Renal pelvis (tissue), 1 donor: ENCODE measurements at regions not wholly inside any gene's neighbourhood (a gene's known extent, or its start where the extent isn't known, plus 50 kb on each side); places are given as distances from the start of the nearest gene placed in this dataset.

Experiments
- DNase-seq: peaks from one replicate; pipeline ENCODE4 v3.0.0-alpha.2; 2013

DNA sequence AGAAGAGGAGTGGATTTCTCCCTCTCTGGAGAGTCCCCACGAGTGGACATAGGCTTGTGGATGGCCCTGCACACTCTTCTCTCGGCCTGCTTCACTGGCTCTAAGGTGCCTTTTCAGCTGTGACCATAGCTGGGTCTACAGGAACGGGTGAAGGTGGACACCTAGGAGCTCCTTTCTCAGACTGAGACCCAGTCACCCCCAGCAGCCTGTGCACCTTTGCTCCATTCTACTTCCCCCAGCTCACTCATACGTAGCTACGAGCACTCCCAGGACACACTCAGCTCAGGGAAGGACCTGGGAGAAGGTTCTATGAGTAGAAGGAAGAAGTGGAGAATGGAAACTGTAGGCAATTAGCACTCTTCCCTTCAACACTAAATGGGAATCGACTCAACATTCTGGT is 272.0 kb upstream of the KLF6 start:
- no peak for DNase-seq

DNA sequence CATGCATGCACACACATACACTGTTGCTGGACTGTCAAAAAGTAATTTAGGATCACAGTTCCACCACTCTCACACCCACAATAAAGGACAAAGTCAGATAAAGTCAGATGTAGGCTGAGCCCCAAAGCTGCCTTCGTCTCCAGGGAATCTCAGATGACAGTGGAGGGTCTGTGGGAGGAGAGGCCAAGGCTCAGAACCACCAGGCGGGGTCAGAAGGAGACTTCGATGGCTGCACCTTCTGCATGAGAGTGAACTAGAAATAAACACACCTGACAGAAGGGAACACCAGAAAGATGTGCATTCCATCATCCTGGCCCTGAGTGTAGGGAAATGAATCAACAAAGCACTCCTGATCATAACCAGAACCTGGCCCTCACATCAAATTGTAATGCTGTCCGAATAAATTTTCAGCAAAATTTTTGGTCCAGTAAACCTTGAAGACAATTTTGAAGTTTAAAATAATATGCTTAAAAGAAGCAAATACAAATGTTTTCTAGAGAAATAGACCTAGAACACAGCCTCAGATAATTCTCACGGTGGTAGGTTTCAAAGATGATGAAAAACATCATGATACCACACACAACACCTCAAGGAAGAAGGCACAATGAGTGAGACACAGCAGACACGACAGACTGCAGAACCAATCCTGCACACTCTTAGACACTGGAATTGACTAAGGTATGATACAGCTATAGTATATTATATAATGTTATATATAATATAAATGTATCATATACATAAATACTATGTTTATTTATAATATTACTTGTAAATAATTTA is 269.8 kb upstream of the KLF6 start:
- DNase-seq = no peak

GRCh38 chr10:4053940-4054339 is 268.9 kb upstream of the KLF6 start:
- DNase-seq = no peak

GRCh38 chr10:4051641-4052151 is 266.7 kb upstream of the KLF6 start:
- no peak for DNase-seq

DNA sequence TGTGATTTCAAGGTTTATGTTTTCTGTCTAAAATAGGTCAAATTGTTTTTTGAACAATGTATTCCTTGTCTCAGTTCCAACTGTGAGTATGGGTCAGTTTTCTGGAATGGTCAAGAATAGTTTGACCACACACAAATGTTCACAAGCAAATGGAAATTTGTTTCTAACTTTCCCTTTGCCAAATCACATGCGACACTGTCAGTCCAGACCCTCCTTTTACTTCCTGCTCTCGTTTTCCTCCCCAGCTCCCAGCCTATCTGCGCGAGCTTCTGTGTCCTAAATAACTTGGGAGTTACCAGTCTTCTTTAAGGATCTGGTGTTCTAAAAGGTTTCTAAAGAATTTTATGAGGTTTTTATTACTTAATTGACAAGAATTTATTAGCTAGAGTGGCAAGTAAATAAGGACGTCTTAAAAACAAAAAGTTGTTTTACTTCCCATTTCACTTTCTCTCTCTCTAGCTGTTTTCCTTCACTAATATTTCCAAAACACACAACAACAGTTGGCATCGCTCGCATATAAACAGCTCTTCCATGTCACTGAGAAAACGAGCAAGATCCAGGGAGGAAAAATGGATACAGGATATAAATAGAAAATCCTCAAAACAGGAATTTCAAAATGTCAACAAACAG is 266.1 kb upstream of the KLF6 start:
- peak; percentile 79 for DNase-seq

DNA sequence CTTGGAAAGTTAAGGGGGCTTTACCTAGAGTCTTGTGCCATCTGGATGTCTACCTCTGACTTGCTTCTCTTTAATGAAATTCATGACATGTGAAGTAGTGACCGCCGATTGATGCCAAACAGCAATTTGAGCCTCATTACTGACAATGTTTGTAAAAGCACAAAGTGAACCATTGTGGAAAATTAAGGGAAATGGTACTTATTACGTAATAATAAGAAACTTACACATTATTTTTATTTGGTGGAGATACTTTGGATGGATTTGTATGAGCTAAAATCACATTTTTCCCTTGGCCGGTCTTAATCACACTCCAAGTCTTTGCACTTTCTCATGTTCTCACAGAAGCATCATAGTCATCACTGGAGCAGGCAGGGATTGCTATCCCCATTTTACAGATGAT is 265.1 kb upstream of the KLF6 start:
- no peak for DNase-seq

- DNase-seq = no peak
These were observed 264.3 kb upstream of the KLF6 start for GRCh38 chr10:4049348-4049747.

GRCh38 chr10:4048236-4048864 is 263.3 kb upstream of the KLF6 start:
- DNase-seq = no peak

- DNase-seq = no peak
These were observed 261.8 kb upstream of the KLF6 start for GRCh38 chr10:4046712-4047354.

DNA sequence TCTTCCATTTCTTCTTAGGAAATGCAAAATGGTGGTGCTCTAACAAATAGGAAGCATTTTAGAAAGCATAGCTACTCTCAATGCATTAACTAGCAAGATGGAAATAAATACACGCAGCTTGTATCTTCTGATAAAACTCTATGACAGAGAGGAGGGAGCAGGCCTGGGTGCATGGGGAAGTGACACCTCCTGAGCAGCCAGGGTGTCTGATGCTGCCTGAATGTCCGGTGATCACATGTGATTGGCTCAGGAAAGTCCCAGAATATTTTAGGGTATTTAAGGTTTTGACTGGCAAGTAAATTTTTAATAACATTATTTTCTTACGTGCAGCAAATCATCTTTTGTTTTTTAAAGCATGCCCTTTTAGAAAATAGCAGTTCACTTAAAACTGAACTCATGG is 261.0 kb upstream of the KLF6 start:
- no peak for DNase-seq

- DNase-seq = no peak
These were observed 259.1 kb upstream of the KLF6 start for GRCh38 chr10:4043897-4044665.

DNA sequence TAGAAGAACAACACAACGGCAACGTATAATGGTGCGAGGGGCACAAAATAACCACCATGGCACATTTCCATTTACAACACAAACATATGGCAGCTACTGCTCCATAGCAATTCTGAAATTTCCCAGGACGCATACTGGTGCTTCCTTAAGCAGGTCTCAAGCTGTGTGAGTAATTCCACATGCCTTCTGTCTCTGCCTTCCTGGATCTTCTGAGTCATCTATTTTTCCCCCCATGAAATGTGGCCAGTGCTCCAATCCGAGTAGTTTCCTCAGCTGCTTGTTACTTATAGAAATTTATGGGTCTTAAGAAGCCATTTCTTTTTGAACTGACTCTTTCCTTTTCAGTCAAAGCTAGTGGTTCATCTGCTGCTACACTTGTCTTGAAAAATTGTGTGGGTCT is 256.6 kb upstream of the KLF6 start:
- DNase-seq = no peak

- no peak for DNase-seq
These were observed 253.0 kb upstream of the KLF6 start for GRCh38 chr10:4038000-4038399.

- DNase-seq = no peak
These were observed 250.6 kb upstream of the KLF6 start for GRCh38 chr10:4035599-4035945.

GRCh38 chr10:4034907-4035598 is 250.0 kb upstream of the KLF6 start:
- DNase-seq = no peak

- DNase-seq = no peak
These were observed 248.4 kb upstream of the KLF6 start for GRCh38 chr10:4033341-4033896.

DNA sequence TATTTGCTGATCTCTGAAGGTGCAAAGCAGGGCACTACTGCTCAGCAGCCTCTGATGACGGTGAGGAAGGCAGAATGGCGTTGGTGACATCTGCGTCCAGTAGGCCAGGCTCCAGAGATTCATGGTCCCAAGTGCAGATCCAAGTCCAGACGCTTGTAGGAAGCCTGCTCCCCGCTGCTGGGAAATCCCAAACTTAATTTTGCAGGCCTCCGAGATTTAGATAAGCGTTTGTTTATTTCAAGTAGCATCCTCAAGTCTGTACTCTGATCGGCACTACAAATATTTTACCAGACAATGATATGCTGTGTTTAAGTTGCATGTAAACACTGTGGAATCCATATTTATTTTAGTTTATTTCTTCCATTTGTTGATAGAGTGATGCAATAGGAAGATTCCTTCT is 244.9 kb upstream of the KLF6 start:
- no peak for DNase-seq

DNA sequence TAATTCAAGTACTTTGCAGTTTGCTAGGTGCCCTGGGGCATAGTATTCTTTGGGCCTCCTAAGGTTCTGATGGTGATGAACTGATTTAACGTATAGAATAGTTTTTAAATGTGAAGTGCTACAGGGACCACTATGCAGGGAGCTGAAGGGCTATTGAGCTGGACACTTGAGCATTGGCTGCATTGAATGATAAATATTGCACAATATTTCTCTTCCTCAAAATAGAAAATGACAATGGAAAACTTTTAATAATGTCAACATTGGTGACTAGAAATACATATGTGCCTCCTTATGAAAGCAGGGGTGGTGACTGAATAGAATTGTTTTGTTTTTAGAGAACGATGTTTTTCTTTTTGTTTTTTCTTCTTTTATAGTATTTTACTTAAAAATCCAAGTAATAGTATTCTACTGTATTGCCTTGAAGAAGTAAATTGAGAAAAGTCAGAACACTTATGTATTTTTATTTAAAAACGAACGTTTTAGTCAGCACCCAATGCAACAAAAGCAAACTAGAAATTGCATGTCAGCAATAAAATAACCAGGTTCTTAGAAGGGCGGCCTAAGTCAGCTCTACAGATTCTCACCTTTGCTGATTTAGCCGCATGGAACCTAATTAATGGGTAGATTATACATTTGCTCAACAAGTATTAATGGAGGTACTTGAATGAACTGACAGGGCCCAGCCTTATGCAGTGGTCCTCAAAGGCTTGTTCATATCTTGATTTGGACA is 244.0 kb upstream of the KLF6 start:
- DNase-seq = no peak

DNA sequence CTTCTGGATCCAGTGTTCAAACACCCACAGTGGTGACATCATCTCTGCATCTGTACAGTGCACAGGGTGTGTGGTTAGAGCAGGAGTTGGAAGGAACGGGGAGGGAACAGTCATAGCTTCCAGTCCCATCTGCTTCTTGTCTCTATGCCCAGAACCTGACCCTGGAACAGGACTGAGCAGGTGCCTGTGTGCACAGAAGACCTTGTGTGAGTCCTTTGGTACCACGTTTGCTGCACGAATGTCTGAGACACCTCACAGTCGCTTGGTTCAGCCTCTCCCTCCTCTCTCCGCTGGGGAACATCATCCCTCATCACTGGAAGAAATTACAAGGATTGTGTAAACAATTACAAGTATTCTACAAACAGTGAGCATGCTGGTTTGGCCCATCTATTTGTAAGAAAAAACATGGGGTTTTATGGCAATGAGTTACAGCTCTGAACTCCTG is 243.0 kb upstream of the KLF6 start:
- no peak for DNase-seq

DNA sequence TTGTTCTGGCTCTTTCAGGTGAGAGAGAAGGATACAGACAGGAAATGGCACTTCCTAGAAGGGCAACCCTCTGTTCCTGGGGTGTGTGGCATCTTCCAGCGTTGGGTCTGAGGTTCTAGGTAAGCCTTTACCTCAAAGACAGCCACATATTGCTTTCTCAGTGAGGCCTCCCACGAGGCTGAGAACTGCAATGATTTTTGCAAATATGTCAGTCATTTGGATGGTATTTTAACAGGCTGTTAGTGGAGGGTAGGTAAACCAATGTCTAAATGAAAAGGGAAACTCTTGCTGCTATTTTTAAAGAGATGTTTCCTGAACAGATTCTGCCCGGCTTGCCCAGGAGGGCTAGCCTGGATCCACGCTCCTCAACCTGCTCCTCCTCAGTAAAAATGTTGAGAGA is 240.3 kb upstream of the KLF6 start:
- no peak for DNase-seq
